ENCODE measurements at regions not wholly inside any gene's neighbourhood (a gene's known extent, or its start where the extent isn't known, plus 50 kb on each side); places are given as distances from the start of the nearest gene placed in this dataset.

DNA sequence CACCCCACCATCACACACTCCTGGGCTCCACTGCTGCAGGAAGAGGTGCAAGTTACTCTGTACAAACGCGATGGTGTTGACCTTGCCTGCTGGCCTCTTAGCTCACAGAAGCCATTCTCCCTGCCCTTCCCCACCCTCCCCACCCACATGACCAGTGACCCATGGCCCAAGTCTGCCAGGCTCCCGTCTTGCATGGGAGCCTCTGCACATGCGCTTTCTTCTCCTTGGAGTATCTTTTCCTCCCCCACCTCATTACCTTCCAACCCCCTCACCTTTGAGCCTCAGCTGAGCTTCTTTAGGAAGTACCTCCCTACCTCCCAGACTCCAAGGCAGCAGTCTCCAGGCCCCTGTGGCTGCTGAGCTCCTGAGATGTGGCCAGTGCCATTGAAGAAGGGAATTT lies 337.7 kb upstream of the ZNF32 start:
- FAIRE-seq = no peak
- no peak for DNase-seq (ENCODE audit: insufficient read length, low spot score)

DNA sequence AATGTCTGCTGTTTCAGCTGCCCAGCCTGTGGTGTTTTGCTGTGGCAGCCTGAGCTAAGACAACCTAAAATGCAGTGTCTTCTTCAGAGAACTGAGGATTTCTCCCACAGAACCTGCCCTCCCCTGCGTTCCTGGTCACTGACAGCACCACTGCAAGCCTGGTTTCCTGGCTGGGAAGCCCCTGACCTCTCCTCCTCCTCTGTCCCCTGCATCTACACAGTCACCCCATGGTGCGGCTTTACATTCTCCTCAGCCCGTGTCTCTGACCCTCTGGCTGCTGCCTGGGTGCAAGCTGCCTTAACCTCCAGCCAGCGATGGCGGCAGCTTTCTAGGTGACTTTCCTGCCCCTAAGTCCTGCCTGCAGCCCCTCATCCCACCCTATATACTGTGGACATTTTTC lies 337.3 kb upstream of the ZNF32 start:
- FAIRE-seq = no peak
- DNase-seq (ENCODE audit: insufficient read length, low spot score) = no peak

DNA sequence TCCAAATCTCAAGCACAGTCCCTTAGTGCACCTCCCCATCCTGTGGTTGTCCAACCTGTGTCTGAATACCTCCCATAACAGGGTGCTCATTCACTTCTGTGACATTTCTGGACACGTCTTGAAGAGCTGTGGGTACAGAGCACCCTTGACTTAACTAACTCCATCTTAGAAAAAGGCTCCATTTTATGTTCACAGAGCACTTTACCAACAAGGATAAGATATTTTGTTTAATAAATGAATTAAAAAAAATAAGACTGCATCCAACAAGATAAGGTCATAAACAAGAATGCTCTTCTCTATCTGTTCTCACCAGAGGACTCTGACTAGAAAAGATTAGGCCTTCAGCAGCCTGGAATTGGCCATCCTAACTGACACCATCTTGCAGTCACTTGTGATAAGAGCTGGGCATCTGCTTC lies 335.2 kb upstream of the ZNF32 start:
- no peak for FAIRE-seq
- no peak for DNase-seq (ENCODE audit: insufficient read length, low spot score)

DNA sequence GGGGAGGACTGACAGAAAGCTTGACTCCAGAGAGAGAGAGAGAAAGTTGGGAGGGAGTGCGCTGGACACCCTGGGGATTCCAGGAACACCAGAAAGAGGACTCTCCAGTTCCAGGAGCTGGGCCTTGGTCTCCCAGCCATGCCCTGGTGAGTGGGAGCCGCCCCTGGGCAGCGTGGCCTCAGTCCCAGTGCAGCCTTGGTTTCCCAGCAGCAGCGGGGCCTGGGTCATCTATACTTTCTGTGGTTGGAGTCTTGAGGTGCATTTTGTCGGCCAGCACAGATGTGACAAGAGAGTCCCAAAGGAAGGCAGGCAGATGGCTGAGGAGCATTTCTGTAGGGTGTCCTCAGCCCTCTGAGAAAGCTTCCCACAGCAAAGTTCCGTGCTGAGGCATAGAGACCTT lies 334.7 kb upstream of the ZNF32 start:
- DNase-seq (ENCODE audit: insufficient read length, low spot score) = no peak
- no peak for FAIRE-seq

DNA sequence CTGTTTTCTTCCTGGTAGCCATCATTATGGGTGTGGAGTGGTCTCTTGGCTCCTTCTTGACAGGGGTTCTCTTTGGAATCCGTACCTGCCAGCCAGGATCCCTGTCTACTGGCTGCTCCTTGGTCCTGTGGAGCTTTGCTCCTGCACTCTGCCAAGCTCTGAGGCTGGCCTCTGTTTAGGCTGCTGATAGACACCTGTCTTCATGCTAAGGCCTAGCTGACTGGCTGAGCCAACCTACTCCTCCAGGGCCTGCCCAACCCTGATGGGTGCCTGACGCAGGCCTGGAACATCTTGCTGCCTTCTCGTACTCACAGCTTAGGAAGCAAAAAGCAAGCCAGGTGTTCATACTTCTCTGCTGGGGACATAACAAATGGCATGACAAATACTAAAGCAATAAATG lies 333.6 kb upstream of the ZNF32 start:
- FAIRE-seq (no peak), DNase-seq (ENCODE audit: insufficient read length, low spot score) (no peak)

DNA sequence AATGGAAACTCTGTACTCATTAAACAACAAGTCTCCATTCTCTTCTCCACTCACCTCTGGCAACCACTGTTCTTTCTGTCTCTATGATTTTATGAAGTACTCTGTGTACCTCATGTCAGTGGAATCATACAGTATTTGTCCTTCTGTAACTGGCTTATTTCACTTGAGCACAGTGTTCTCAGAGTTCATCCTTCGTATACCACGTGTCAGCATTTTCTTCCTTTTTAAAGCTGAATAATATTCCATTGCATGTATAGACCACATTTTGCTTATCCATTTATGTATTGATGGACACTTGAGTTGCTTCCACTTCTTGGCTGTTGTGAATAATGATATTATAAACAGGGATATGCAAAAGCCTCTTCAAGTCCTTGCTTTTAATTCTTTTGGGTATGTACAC lies 333.0 kb upstream of the ZNF32 start:
- no peak for DNase-seq (ENCODE audit: insufficient read length, low spot score)
- FAIRE-seq = no peak

DNA sequence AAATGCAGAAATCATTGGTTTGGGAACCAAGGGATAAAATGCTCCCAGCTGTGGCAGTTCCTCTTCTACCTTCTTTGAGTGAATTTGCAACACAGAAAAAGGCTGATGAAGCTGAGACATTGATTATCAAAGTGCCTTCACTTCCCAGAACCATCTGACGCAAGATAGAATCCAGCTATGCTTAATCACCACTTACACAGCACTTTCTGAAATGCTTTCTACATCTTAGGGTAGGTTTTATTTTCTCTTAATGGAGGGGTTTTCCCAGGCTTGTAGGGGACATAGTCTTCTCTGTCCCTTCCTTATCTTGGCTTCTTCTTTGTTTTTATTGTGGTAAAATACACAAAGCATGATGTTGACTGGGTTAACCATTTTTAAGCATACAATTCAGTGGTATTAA lies 332.6 kb upstream of the ZNF32 start:
- DNase-seq (ENCODE audit: insufficient read length, low spot score) (no peak), FAIRE-seq (peak; percentile 40)

DNA sequence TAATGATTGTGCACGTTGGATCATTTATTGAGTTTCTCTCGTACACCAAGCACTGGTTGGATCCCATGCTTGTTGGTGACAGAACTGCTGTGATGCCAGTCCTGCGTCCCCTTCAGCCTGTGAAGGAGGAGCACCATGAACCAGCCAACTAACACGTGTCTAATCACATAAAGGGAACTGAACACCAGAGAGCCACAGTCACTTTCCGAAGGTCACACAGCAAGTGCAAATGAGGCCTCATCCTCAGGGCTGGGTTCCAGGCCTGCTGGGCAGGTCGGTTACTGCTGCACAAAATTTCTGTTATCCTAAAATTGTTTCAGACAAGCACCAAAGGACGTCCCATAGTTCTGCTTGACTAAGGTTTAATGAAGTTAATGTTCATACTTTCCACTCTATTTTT lies 332.0 kb upstream of the ZNF32 start:
- no peak for FAIRE-seq

DNA sequence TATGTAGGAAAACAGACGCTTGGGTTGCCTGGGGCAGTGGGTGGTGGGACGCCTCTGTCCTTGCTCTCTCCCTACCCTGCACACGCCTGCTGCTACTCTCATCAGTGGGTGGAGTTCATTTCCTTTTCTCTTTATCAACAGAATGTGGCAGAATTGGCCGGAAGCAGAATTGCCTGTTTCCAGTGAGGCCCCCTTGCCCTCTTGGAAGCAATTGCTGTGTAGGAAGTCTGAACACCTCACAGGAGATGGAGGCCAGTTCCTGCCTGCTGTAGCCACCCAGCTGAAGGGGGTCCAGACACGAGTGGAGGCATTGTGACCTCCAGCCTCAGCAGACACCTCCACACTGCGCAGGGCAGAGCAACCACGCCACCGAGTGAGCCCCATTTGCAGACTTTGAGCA lies 331.6 kb upstream of the ZNF32 start:
- FAIRE-seq = no peak
- DNase-seq (ENCODE audit: insufficient read length, low spot score) = no peak

More for the DNA sequence above, 332.0 kb upstream of the ZNF32 start:
- no peak for DNase-seq (ENCODE audit: insufficient read length, low spot score)

DNA sequence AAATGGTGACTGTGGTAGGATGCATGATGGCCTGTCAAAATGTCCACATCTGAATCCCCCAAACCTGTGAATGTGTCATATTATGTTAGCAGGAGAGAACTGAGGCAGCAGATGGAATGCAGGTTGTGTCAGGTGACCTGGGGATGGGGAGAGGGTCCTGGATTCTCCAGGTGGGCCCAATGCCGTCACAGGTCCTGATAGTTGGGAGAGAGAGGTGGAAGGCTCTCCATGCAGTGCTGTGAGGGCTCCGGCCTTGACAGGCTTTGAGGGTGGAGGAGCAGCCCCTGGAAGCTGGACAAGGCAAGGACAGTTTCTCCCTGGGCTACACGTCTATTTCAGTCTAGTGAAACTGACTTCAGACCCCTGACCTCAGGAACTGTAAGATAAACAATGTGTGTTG lies 330.9 kb upstream of the ZNF32 start:
- DNase-seq (ENCODE audit: insufficient read length, low spot score) (no peak), FAIRE-seq (no peak)

DNA sequence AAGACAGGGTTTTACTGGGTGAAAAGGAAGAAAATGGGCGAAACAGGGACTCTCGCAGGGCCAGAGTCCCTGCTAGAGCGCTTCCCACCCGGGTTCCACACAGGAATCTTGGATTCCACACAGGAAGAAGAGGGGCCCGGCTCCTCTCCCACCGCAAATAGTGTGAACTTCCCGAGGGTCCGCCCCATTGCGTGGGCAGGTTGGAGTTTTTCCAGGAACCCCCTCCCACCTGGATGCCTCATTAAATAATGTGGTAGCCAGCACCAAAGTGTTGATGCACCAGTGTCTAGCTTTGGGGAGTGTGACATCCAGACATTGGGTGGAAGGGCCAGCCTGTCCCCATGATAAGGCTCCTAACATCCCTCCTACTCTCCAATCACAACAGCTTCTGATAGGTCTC lies 330.3 kb upstream of the ZNF32 start:
- DNase-seq (ENCODE audit: insufficient read length, low spot score) = no peak
- FAIRE-seq = no peak

DNA sequence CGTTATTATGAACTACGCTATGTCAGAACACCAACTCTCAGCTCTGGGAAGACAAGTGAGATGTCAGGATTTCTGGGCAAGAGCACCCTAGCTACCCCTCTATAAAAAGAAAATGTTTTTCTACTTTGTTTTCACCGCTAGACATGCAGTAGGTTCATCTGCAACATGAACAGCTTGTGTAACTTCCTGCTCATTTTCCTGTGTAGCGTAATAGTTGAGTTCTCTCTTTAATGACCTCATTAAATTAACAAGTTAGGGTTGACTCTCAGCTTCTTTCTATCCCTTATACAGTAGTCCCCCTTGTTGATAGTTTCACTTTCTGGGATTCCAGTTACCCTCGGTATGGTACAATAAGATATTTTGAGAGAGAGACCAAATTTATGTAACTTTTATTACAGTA lies 329.4 kb upstream of the ZNF32 start:
- no peak for FAIRE-seq

DNA sequence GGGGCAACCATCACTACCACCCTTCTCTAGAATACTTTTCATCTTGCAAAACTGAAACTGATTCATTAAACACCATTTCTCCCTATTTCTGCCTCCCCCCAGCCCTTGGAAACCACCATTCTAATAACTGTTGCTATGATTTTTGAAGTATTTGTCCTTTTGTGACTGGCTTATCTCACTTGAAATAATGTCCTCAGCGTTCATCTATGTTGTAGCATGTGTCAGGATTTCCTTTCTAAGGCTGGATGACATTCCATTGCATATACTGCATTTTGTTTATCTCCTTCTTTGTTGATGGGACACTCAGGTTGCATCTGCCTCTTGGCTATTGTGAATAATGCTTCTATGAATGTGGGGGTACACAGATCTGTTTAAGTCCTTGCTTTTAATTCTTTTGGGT lies 327.6 kb upstream of the ZNF32 start:
- FAIRE-seq = no peak

More for the DNA sequence above, 329.4 kb upstream of the ZNF32 start:
- DNase-seq (ENCODE audit: insufficient read length, low spot score) = no peak

DNA sequence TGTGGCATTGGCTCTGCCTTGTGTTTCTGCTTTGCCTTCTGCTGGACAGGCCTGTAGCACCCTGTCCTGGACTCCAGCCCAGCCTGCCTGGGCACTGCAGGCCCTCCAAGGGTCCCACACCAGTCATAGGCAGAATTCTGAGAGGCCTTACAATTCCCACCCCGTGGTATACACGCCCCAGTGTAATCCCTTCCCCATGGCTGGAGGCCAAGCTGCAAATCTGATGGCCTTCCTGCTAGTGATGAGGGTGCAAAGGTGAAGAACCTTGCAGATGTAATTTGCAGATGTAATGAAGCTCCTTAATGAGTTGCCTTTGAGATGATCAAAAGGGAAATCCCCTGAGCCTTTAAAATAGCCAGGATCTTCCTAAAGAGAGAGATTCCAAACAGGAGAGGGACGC lies 325.1 kb upstream of the ZNF32 start:
- no peak for DNase-seq (ENCODE audit: insufficient read length, low spot score)
- no peak for FAIRE-seq

More for the DNA sequence above, 327.6 kb upstream of the ZNF32 start:
- no peak for DNase-seq (ENCODE audit: insufficient read length, low spot score)

DNA sequence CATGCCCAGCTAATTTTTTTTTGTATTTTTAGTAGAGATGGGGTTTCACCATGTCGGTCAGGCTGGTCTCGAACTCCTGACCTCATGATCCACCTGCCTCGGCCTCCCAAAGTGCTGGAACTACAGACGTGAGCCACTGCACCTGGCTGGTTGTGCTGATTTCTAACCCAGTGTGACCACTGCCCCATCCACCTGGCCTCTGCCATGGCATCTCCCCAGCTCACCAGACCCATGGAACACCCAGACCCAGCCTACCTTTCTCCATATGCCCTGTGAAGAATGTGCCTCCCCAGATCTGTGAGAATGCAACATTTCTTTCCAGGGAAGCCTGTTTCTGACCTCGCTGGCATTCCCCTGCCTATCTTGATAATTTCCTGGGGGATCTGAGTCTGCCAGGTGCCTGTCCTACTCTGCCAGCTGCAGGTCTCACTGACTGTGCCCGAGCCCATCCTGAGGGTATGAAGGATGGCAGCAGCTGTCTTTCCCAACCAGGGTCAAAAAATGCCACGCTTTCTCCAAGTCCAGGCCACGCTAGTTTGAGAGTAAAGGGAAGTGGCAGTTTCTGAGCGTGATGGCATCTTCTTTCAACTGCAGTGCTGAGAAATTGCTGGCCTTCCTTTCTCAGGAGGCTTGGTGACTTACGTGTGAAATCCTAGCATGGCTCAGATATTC lies 324.4 kb upstream of the ZNF32 start:
- FAIRE-seq (no peak), DNase-seq (ENCODE audit: insufficient read length, low spot score) (no peak)

DNA sequence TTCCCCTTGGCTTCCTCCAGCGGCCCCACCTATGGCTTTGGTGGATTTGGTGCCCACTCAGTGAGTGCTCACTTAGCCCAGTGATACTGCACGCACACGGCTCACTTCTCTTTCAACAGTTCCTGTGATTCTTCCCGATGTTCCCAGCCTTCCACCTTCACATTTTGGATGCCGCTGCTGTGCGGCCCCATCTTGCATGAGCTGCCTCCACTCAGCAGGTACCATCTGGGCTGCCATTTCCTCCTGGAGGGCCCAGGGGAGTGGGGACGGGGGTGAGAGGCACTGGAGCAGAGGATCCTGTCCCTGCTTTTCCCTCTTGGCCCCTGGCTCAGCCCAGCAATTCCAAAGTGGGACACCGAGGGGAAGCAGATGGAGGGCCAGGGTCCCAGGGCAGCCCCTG lies 323.3 kb upstream of the ZNF32 start:
- no peak for DNase-seq (ENCODE audit: insufficient read length, low spot score)
- FAIRE-seq = no peak

DNA sequence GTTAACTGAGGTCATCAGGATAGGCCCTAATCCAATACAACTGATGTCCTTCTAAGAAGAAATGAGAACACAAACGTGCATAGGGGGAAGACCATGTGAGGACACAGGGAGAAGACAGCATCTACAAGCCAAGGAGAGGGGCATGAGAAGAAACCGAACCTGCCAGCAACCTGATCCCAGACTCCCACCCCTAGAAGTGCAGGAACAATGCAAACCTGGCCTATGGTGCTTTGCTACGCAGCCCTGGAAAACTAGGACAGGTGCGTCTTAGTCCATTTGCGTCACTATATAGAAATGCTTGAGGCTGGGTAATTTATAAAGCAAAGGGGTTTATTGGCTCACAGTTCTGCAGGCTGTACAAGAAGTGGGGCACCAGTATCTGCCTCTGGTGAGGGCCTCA lies 322.6 kb upstream of the ZNF32 start:
- FAIRE-seq (no peak), DNase-seq (ENCODE audit: insufficient read length, low spot score) (no peak)

DNA sequence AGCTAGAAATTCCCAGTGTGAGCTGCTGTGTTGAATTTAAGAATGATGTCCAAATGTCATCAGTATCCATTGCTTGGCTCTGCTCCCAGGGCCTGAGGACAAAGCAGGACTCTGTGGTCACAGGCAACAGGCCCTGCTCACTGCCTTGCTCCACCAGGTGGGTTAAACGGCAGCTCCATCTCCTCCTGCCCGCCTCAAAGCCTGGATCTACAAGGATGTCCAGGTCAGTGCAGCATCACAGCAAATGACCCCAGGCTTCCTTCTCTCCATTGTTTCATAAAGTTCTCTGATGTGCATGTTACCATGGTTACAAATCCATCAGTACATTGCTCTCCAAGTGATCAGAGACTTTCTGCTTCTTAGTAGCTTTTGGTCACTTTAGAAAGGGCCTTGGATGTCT lies 322.0 kb upstream of the ZNF32 start:
- FAIRE-seq (no peak), DNase-seq (ENCODE audit: insufficient read length, low spot score) (no peak)

DNA sequence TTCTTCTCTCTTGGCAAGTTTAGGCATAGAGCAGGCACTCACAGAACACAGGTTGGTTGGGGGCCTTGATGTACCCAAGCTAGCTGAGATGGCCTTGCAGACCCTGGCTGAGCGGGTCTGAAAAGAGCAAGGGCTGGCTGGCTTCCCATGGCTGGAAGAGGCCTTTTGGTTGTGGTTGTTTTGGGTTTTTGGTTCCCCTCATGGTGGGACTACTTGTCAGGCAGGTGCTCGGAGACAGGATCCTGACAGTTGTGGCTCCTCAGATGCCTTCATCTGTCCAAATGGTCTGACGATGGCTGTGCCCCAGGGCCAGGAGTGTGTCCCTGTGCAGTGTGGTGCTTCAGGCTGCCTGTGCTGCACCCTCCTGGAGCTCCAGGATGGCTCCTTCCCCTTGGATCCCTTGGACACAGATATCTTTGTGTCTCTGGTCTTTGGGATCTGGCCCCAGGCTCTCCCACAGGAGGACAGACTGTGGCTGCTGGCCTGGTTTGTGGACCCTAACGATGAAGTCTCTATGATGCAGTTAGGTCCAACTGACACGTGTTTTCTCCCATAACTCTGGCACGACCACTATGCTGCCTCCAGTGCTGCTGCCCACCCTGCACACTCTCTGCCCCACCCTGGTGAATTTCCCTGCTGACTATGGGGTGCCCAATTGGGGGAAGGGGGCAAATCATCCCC lies 321.5 kb upstream of the ZNF32 start:
- DNase-seq (ENCODE audit: insufficient read length, low spot score) (no peak), FAIRE-seq (no peak)

DNA sequence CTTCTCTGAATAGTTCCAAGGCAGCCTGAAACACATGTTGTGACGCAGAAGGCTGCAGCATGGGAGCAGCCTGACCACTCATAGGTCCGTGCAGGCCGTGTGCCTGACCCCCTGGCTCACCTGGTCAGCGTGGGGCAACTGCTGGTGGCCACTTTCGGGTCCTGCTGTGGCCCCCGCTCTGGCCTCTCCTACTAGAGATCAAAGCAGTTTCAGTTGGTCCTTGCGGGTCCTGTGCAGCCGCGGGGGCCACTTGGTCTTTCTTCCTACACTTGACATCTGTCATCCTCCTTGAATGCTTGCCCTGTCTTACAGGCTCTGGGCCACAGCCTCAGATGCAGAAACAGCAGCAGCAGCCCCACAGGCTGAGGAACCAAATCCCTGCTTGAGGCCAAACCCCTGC lies 320.8 kb upstream of the ZNF32 start:
- DNase-seq (ENCODE audit: insufficient read length, low spot score) (no peak), FAIRE-seq (no peak)

DNA sequence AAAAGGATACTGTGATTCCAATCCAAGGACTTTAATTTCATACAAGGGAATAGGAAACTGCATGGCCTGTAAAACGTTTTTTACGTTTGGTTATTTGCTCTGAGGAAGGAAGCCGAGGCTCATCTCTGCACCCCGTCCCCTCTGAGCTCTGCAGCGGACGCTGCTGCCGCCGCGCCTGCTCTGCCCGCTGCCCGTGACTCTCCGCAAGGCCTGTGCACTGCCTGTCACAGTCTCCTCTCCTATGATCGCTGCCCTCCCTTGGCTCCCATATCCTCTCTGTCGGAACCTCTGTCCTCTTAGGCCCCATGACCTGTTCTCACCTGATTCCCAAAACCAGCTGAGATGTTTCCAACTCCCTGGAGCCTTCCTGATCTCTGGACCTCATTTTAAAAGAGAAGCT lies 320.3 kb upstream of the ZNF32 start:
- FAIRE-seq (no peak), DNase-seq (ENCODE audit: insufficient read length, low spot score) (no peak)

DNA sequence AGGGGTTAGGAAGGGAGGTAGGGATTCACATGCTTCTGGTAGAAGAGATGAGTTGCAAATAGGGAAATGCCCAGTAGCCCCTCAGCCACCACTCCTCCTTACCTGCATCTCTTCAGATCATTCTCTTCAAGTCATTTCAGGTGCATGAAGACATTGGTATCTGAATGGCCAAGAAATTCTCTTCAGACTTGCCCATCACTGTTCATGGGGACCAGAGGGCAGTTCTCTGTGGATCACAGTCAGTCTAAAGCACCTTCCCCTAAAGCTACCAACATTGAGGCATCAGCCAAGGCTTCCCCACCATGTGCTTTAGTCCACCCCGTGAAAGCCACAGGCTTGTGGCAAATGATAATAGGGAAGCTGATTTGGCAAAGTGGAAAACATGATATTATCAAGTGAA lies 319.4 kb upstream of the ZNF32 start:
- DNase-seq (ENCODE audit: insufficient read length, low spot score) (no peak), FAIRE-seq (no peak)

DNA sequence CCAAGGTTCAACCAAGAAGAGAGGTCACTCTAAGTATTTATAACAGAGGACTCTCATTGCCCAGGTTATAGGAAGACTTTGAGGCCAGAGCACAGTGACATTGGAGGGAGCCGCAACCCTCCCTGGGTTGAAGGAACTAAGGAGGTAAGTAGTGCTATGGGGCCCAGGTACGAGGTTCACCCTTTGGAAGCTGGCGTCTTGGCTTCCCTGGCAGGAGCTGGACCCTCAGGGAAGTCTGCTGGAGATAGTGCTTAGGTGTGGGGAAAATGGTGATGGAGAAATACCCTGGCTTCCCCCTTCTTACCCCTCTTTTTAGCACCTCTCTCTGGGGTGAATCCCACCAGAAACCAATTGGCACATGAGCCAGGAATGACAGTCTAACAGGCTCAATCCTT lies 317.9 kb upstream of the ZNF32 start:
- no peak for DNase-seq (ENCODE audit: insufficient read length, low spot score)
- FAIRE-seq = no peak
